ENCODE measurements at regions not wholly inside any gene's neighbourhood (a gene's known extent, or its start where the extent isn't known, plus 50 kb on each side); places are given as distances from the start of the nearest gene placed in this dataset.

DNA sequence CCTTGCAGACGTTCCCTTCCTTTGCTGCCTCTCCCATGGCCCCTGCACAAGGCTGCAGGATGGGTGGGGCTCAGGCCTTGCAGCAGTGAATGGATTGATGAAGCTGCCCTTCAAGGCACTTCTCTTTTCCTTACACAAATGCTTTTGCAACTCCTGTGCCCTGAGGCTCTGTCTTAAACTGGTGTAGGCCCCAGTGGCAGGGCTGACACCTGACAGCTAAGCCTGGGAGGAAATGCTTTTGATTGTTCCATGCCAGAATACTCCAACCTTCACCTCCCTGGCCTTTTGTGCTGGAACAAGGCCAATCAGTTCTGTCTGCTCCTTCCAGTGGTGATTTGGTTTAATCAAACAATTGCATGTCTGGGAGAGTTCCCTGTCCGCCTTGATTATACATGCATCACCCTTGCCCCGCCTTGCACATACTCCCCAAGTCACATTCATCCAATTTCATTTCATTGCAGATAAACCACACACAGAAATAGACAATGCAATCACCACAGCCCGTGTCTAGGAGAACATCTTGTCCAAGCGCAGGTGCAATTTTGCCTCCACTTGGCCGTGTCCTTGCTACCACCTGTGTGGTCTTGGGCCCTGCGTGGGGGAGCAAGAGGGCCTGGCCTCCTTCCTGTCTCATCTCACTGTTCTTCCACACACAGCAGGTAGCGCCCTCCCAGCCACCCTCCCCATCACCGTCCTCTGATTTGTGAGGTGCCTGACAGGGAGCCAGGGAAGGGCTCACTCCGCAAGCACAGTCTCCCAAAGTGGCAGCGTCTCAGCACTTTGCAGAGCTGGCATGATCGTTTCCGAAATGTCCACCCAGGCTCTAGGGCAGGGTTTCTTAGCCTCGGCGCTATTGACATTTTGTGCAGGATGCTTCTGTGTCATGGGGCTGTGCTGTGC is 120.4 kb downstream of the CDH26 start:
- TF ChIP-seq, protein P1, sequence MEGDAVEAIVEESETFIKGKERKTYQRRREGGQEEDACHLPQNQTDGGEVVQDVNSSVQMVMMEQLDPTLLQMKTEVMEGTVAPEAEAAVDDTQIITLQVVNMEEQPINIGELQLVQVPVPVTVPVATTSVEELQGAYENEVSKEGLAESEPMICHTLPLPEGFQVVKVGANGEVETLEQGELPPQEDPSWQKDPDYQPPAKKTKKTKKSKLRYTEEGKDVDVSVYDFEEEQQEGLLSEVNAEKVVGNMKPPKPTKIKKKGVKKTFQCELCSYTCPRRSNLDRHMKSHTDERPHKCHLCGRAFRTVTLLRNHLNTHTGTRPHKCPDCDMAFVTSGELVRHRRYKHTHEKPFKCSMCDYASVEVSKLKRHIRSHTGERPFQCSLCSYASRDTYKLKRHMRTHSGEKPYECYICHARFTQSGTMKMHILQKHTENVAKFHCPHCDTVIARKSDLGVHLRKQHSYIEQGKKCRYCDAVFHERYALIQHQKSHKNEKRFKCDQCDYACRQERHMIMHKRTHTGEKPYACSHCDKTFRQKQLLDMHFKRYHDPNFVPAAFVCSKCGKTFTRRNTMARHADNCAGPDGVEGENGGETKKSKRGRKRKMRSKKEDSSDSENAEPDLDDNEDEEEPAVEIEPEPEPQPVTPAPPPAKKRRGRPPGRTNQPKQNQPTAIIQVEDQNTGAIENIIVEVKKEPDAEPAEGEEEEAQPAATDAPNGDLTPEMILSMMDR (conservative IDR thresholded peaks at IDR 0.05; ENCODE audit: low read length): no peak
- no peak for TF ChIP-seq EZH2phosphoT487 (IDR thresholded peaks at IDR 0.05; ENCODE audit: borderline replicate concordance, low read depth, low read length)

Measured in OCI-LY7 (cell line).